BLaER1 treated with 17β-estradiol and CSF1 and Interleukin-3, amounts not matched to agents 10 nM and 100 nM (cell line): ENCODE measurements at regions not wholly inside any gene's neighbourhood (a gene's known extent, or its start where the extent isn't known, plus 50 kb on each side); places are given as distances from the start of the nearest gene placed in this dataset.

Experiments used
- H3K27ac ChIP-seq, 11 experiments: shearing (Covaris generic); formaldehyde crosslinking; 2 replicates each; pipeline ENCODE4 v1.8.1; 2022
- H3K27me3 ChIP-seq, 11 experiments: shearing (Covaris generic); formaldehyde crosslinking; 2 replicates each; pipeline ENCODE4 v1.8.1; 2022
- H3K36me3 ChIP-seq, 11 experiments: shearing (Covaris generic); formaldehyde crosslinking; 2 replicates each; pipeline ENCODE4 v1.8.1; 2022
- H3K4me1 ChIP-seq, 10 experiments: shearing (Covaris generic); formaldehyde crosslinking; 2 replicates each; pipeline ENCODE4 v1.8.1; 2022
- H3K4me2 ChIP-seq, 11 experiments: shearing (Covaris generic); formaldehyde crosslinking; 2 replicates each; pipeline ENCODE4 v1.8.1; 2022
- H3K4me3 ChIP-seq, 10 experiments: shearing (Covaris generic); formaldehyde crosslinking; 2 replicates each; pipeline ENCODE4 v1.8.1; 2022
- H3K9ac ChIP-seq, 11 experiments: shearing (Covaris generic); formaldehyde crosslinking; 2 replicates each; pipeline ENCODE4 v1.8.1; 2022
- H3K9me3 ChIP-seq, 11 experiments: shearing (Covaris generic); formaldehyde crosslinking; replicated peaks in 1 of 11; 2 replicates each; pipeline ENCODE4 v1.8.1; 2022
- H4K20me1 ChIP-seq, 11 experiments: shearing (Covaris generic); formaldehyde crosslinking; 2 replicates each; pipeline ENCODE4 v1.8.1; 2022
- Cebpa-rat ChIP-seq, 11 experiments: shearing (Covaris generic); IDR thresholded peaks; 2 replicates each; pipeline ENCODE4 v1.8.1; 2022

DNA sequence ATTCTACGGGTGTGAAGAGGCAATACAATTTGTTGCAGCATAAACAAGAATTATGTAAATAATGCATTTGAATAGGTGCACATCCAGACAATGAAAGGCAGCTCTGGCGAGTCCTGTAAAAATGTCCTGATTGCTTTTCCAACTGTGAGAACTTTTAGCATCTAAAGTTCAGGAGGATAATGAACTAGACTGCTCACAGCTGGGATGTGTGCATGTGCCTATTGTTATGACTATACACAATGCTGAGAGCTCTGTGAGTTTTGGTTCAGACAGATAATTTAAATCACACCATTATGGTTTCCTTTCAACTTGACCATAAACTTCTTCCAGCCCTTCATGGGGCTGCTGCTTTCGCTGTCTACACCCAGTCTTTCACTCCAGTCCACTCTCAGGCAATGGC, 99.9 kb downstream of the PLK2 start:
- Histone ChIP-seq H3K4me1 (peaks cover 0 to 7% (median 5%) of the 10 kb centered on the region in 10 experiments; a peak in 6 of 20 replicates), H4K20me1 (no peaks in the 10 kb centered on the region), H3K9ac (no peak overlapping the region), H3K27ac (no peak overlapping the region), H3K4me3 (no peak overlapping the region), H3K27me3 (no peaks in the 10 kb centered on the region), H3K36me3 (no peaks in the 10 kb centered on the region), H3K4me2 (no peak overlapping the region), H3K9me3 (no peaks in the 10 kb centered on the region)
- no peak for TF ChIP-seq Cebpa-rat (IDR thresholded peaks at IDR 0.05)

DNA sequence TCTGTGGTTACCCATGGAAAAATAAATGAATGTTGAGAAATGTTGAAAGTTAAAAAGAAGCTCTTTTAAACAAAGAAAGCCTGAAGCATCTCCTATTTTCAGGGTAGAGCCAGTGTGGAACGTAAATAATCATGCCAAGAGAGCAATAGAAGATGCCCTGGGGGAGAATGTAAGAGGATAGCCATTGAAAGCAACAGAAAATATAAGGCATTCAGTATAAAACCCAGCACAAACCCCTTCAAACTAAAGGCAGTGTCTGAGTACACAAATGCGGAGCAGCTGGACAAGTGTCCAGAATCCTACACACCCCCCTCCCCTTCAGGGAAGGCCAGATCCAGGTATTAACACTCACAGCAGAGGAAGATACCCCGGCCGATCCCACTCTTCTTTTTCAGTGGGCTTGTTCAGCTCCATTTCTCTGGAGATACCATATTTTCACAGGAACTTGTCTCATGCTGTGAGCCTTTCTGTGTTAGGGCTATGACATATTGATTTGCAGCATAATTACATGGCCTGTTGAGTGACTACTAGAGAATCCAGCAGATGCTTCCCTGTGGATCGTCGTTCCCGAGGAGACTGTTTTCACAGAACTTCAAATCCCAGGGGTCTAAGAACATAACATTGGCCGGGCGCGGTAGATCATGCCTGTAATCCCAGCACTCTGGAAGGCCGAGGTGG, 101.2 kb downstream of the PLK2 start:
- no peak overlapping the region for H3K27ac ChIP-seq
- no peaks in the 10 kb centered on the region for H3K27me3 ChIP-seq
- H3K4me2 ChIP-seq, result no peak overlapping the region
- H3K4me3 ChIP-seq, result no peak overlapping the region
- H3K4me1 ChIP-seq, result peaks cover 0 to 7% (median 5%) of the 10 kb centered on the region in 10 experiments; a peak in 6 of 20 replicates
- H4K20me1 ChIP-seq, result no peaks in the 10 kb centered on the region
- H3K36me3 ChIP-seq, result no peaks in the 10 kb centered on the region
- no peak for TF ChIP-seq Cebpa-rat (IDR thresholded peaks at IDR 0.05)
- no peaks in the 10 kb centered on the region for H3K9me3 ChIP-seq
- no peak overlapping the region for H3K9ac ChIP-seq

GRCh38 chr5:58357799-58358500, 101.9 kb downstream of the PLK2 start:
- Histone ChIP-seq H3K36me3 (no peaks in the 10 kb centered on the region), H3K9ac (no peak overlapping the region)

GRCh38 chr5:58357121-58357520, 102.8 kb downstream of the PLK2 start:
- H3K9me3 ChIP-seq, result no peaks in the 10 kb centered on the region
- H3K27ac ChIP-seq, result no peak overlapping the region
- H3K36me3 ChIP-seq, result no peaks in the 10 kb centered on the region
- no peak overlapping the region for H3K4me2 ChIP-seq
- H3K4me3 ChIP-seq, result no peak overlapping the region
- no peak overlapping the region for H3K9ac ChIP-seq
- TF ChIP-seq Cebpa-rat (IDR thresholded peaks at IDR 0.05), result no peak
- no peaks in the 10 kb centered on the region for H4K20me1 ChIP-seq
- H3K4me1 ChIP-seq, result peaks cover 0 to 7% (median 5%) of the 10 kb centered on the region in 10 experiments; a peak in 6 of 20 replicates
- H3K27me3 ChIP-seq, result no peaks in the 10 kb centered on the region

More at GRCh38 chr5:58357799-58358500, 101.9 kb downstream of the PLK2 start:
- H3K4me3 ChIP-seq, result no peak overlapping the region
- no peak overlapping the region for H3K4me2 ChIP-seq
- H3K27me3 ChIP-seq, result no peaks in the 10 kb centered on the region
- peaks cover 0 to 7% (median 5%) of the 10 kb centered on the region in 10 experiments; a peak in 6 of 20 replicates for H3K4me1 ChIP-seq
- no peak for TF ChIP-seq Cebpa-rat (IDR thresholded peaks at IDR 0.05)
- H3K9me3 ChIP-seq, result no peaks in the 10 kb centered on the region
- H4K20me1 ChIP-seq, result no peaks in the 10 kb centered on the region
- H3K27ac ChIP-seq, result no peak overlapping the region

DNA sequence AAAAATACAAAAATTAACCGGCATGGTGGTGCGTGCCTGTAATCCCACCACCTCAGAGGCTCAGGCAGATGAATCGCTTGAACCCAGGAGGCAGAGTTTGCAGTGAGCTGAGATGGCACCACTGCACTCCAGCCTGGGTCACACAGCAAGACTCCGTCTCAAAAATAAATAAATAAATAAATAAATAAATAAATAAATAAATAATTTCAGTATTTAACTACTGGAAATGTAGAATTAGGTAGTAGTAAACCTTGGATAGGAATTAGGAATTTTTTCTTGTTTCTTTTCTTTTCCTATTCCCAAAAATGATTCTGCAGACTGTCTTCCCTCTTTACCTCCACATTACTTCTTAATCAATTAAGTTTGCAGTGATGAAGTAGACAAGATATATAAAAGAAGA, 103.2 kb downstream of the PLK2 start:
- no peaks in the 10 kb centered on the region for H3K27me3 ChIP-seq
- TF ChIP-seq Cebpa-rat (IDR thresholded peaks at IDR 0.05), result no peak
- no peaks in the 10 kb centered on the region for H3K9me3 ChIP-seq
- no peak overlapping the region for H3K9ac ChIP-seq
- no peaks in the 10 kb centered on the region for H4K20me1 ChIP-seq
- peaks cover 0 to 7% (median 5%) of the 10 kb centered on the region in 10 experiments; a peak in 6 of 20 replicates for H3K4me1 ChIP-seq
- no peaks in the 10 kb centered on the region for H3K36me3 ChIP-seq
- no peak overlapping the region for H3K4me3 ChIP-seq
- H3K27ac ChIP-seq, result no peak overlapping the region
- H3K4me2 ChIP-seq, result no peak overlapping the region

- no peak for TF ChIP-seq Cebpa-rat (IDR thresholded peaks at IDR 0.05)
- H3K4me3 ChIP-seq, result no peak overlapping the region
- no peaks in the 10 kb centered on the region for H4K20me1 ChIP-seq
- peaks cover 0 to 7% (median 5%) of the 10 kb centered on the region in 10 experiments; a peak in 6 of 20 replicates for H3K4me1 ChIP-seq
- no peaks in the 10 kb centered on the region for H3K9me3 ChIP-seq
- no peak overlapping the region for H3K4me2 ChIP-seq
- H3K36me3 ChIP-seq, result no peaks in the 10 kb centered on the region
- H3K27me3 ChIP-seq, result no peaks in the 10 kb centered on the region
- no peak overlapping the region for H3K27ac ChIP-seq
- H3K9ac ChIP-seq, result no peak overlapping the region
These were observed 105.1 kb downstream of the PLK2 start for GRCh38 chr5:58354827-58355226.

DNA sequence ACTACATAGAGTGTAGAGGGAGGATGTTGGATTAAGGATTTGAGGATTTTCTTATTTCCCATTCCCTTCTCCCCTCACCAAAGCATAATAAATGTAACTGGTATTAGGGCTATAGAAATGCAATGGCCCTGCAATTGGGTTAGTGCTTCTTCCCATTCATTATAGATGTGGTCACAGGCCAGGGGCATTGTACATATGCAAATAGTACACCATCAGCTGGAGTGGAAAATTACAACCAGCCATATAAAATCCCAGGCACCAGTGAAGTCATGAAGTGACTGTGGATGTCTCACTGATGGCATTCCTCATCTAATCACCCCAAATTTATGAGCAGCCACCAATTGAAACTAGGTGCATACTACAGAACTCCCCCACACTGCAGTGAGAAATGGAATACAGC, 105.9 kb downstream of the PLK2 start:
- H3K4me1 ChIP-seq, result peaks cover 0 to 7% (median 5%) of the 10 kb centered on the region in 10 experiments; a peak in 6 of 20 replicates
- H3K4me2 ChIP-seq, result no peak overlapping the region
- no peak overlapping the region for H3K4me3 ChIP-seq
- no peak for TF ChIP-seq Cebpa-rat (IDR thresholded peaks at IDR 0.05)
- no peaks in the 10 kb centered on the region for H3K36me3 ChIP-seq
- H4K20me1 ChIP-seq, result no peaks in the 10 kb centered on the region
- H3K9me3 ChIP-seq, result no peaks in the 10 kb centered on the region
- no peak overlapping the region for H3K27ac ChIP-seq
- H3K9ac ChIP-seq, result no peak overlapping the region
- H3K27me3 ChIP-seq, result no peaks in the 10 kb centered on the region

DNA sequence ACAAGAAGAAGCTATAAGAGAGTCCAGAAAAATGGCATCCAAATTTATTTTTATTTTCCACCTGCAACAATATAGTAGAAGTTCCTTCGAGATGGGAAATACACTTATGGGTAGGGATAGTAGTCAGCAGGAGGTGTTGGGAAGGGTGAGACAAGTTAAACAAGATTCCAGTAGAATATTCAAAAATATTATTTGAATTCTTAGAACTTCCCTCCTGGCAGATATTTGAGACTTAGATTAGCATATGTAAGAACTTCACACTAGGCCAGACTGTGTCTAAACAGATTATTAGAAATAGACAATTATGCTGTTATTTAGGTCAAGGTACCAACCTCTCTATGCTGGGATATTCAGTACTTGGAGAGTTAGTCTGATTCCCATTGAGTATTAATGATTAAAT, 108.7 kb downstream of the PLK2 start:
- no peak overlapping the region for H3K4me3 ChIP-seq
- H3K36me3 ChIP-seq, result no peaks in the 10 kb centered on the region
- H4K20me1 ChIP-seq, result no peaks in the 10 kb centered on the region
- no peak overlapping the region for H3K9ac ChIP-seq
- H3K27me3 ChIP-seq, result no peaks in the 10 kb centered on the region
- H3K27ac ChIP-seq, result no peak overlapping the region
- H3K4me1 ChIP-seq, result peaks cover 0 to 7% (median 5%) of the 10 kb centered on the region in 10 experiments; a peak in 6 of 20 replicates
- H3K4me2 ChIP-seq, result no peak overlapping the region
- peaks cover 0 to 11% (median 5%) of the 10 kb centered on the region in 11 experiments; a peak in 10 of 22 replicates for H3K9me3 ChIP-seq
- TF ChIP-seq Cebpa-rat (IDR thresholded peaks at IDR 0.05), result no peak

- no peaks in the 10 kb centered on the region for H3K4me1 ChIP-seq
These were observed 110.7 kb downstream of the PLK2 start for GRCh38 chr5:58348996-58349728.

More at GRCh38 chr5:58348996-58349728, 110.7 kb downstream of the PLK2 start:
- Histone ChIP-seq H3K36me3 (no peaks in the 10 kb centered on the region), H3K27me3 (no peaks in the 10 kb centered on the region), H3K9ac (no peak overlapping the region), H4K20me1 (no peaks in the 10 kb centered on the region), H3K4me3 (no peak overlapping the region), H3K9me3 (peaks cover 0 to 19% (median 8%) of the 10 kb centered on the region in 11 experiments; a peak in 10 of 22 replicates), H3K4me2 (no peak overlapping the region), H3K27ac (no peak overlapping the region)
- no peak for TF ChIP-seq Cebpa-rat (IDR thresholded peaks at IDR 0.05)
